ENCODE measurements at regions not wholly inside any gene's neighbourhood (a gene's known extent, or its start where the extent isn't known, plus 50 kb on each side); places are given as distances from the start of the nearest gene placed in this dataset.

- TF ChIP-seq CTCF (conservative IDR thresholded peaks at IDR 0.05; ENCODE audit: low read depth, low read length) (no peak), CEBPB (IDR thresholded peaks at IDR 0.05; ENCODE audit: low read depth, low read length) (no peak)
Observed at GRCh38 chr20:52311209-52311794, 119.7 kb upstream of the ZFP64 start.

All from IMR-90 (cell line).